ENCODE measurements at regions not wholly inside any gene's neighbourhood (a gene's known extent, or its start where the extent isn't known, plus 50 kb on each side); places are given as distances from the start of the nearest gene placed in this dataset.

DNA sequence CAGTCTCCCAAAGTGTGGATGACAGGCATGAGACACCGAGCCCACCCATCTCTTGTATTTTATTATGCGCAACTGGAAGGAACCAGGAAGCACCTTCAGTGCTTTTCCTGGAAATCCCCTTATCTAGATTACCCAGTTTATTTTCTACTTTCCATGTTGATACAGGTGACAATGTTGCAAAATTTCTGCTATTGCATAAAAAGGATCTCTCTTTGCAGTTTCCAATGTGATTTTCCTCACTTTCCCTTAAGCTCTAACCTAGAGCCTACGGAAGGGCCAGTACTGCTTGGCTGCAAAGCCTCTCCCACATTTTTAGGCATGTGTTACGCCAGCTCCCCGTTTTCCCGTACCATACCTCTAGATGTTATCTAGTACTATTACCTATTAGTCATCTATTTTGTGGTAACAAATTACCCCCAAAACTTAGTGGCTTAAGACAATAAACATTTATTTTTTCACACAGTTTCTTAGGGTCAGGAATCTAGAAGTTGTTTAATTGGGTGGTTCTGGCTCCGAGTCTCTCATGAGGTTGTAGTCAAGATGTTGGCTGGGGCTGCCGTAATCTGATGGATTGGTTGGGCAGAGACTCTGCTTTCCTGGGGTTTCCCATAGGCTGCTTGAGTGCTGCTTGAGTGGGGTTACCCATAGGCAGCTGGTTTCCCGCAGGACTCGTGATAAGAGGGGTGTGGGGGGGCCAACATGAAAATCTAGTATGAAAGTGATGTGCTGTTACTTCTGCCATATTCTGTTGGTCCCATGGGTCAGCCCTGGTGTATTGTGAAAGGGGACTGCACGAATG lies 131.5 kb upstream of the HNRNPU start:
- TF ChIP-seq CTCF (IDR thresholded peaks at IDR 0.05) (no peak), POLR2A (IDR thresholded peaks at IDR 0.05) (no peak)

Measured in adrenal gland (tissue), 5 donors.